ENCODE measurements at regions not wholly inside any gene's neighbourhood (a gene's known extent, or its start where the extent isn't known, plus 50 kb on each side); places are given as distances from the start of the nearest gene placed in this dataset.
"Not testable (repeated sequence)": the region's sequence is repeated elsewhere in the genome, so short reads cannot be mapped to it uniquely, and the experiment has no call there.

DNA sequence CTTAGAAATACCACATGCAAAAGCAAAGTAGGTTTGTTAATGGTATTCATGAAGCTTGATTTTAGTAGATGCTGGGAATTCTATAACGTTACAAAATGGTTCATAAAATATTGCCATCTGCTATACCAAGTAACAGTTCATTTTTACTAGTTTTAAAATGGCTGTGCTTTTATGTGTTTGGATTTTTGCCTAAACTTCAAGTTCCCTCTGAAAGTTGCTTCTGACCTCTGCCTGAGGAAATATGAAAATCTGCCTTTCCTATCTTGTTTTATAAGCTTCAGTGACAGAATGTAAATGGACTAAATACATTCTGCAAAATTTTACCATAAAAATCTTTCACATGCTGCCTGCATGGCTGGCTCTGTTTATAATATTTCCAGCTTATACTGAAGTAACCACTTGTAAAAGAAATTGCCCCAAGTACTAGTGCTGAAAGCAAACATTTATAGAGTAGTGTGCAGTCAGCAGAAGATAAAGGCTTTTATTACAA is 560.7 kb upstream of the ROBO2 start:
- no peak overlapping the region for H3K4me3 ChIP-seq (ENCODE audit: low read depth, low read length)
- DNase-seq (ENCODE audit: low read depth) = no peak

- DNase-seq (ENCODE audit: low read depth) = no peak
- H3K4me3 ChIP-seq (ENCODE audit: low read depth, low read length) = no peak overlapping the region
Observed at GRCh38 chr3:76482510-76482909, 557.4 kb upstream of the ROBO2 start.

GRCh38 chr3:76487446-76487845 is 552.5 kb upstream of the ROBO2 start:
- DNase-seq (ENCODE audit: low read depth) = no peak
- no peak overlapping the region for H3K4me3 ChIP-seq (ENCODE audit: low read depth, low read length)

- H3K4me3 ChIP-seq (ENCODE audit: low read depth, low read length) = no peak overlapping the region
- DNase-seq (ENCODE audit: low read depth) = no peak
Observed at GRCh38 chr3:76490064-76490463, 549.8 kb upstream of the ROBO2 start.

GRCh38 chr3:76495216-76495615 is 544.7 kb upstream of the ROBO2 start:
- no peak for DNase-seq (ENCODE audit: low read depth)
- no peak overlapping the region for H3K4me3 ChIP-seq (ENCODE audit: low read depth, low read length)

DNA sequence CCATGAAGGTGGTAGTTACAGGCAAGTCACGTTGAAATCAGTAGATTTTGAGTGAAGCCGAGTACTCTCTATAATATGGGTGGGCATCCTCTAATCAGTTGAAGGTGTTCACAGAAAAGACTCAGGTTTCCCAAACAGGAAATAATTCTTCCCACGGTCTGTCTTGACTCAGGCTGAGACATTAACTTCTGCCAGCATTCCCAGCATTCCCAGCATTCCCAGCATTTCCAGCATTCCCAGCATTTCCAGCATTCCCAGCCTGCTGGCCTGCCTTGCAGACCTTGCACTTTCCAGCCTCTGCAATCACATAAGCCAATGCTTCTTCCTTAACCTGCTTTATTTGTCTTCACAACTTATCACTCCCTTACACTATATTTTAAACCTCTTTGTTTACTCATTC is 542.3 kb upstream of the ROBO2 start:
- DNase-seq (ENCODE audit: low read depth) = no peak
- H3K4me3 ChIP-seq (ENCODE audit: low read depth, low read length) = no peak overlapping the region

DNA sequence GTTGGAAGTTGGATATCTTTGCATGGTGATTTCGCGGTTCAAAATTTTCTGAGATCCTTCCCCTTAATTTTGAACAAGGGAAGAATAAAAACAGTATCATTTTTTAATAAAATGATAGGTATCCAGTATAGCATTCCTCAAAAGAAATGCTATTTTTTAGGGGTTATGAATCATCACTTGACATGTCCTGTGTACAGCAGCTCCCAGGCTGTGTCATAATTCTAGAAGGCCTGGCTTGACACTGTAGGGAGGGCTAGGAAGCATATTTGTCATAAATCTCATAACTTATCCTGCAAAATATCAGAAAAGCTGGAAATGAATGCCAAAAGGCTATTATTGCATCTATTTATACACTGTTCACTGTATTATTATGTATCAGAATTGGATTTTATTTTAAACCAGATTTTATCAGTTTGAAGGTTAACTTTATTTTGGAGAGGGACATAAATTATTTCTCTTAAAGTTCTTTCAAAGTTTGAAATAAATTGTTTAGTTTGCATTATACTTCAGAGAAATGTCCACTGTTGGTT is 539.1 kb upstream of the ROBO2 start:
- no peak overlapping the region for H3K4me3 ChIP-seq (ENCODE audit: low read depth, low read length)
- no peak for DNase-seq (ENCODE audit: low read depth)

DNA sequence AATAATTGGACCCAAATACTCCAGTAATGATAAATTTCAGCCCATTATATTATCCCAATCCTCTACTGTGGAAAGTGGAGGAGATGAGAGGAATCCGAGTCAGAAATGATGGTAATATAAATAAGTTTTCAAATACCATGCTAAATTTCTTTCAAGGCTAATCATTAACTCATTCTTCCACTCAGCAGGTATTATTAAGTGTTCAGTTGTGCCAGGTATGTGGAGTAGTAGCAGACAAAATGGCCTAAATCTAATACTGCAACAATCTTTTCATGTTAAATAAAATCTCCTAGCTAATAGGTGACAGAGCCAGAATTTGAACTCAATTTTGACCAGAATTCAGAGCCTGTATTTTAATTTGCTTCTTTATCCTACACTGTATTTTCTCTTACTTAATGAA is 538.6 kb upstream of the ROBO2 start:
- no peak overlapping the region for H3K4me3 ChIP-seq (ENCODE audit: low read depth, low read length)
- no peak for DNase-seq (ENCODE audit: low read depth)

- H3K4me3 ChIP-seq (ENCODE audit: low read depth, low read length) = no peak overlapping the region
- no peak for DNase-seq (ENCODE audit: low read depth)
Observed at GRCh38 chr3:76502076-76502475, 537.8 kb upstream of the ROBO2 start.

DNA sequence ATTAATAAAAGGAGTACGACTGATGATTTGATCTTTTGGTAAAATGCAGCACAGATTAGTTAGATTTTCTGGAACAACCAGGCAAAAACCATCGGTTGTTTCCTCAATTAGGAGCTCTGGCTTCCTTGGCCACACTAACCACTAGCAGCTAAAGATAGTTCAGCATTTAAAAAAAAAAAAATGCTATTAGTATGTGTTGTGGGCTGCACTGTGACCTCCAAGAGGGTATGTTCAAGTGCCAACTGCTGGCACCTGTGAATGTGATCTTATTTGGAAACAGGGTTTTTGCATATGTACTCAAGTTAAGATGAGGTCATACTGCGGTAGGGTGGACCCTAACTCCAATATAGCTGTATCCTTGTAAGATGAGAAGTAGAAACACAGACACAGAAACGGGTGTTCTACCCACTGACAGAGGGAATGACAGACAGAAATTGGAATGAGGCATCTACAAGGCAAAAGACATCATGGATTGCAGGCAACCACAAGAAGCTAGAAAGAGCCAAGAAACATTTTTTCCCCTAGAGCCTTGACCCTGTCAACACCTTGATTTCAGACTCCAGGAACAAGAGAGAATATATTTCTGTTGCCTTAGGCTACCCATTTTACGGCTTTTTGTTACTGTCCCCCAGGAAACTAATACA is 534.6 kb upstream of the ROBO2 start:
- no peak overlapping the region for H3K4me3 ChIP-seq (ENCODE audit: low read depth, low read length)
- peak; percentile 70 for DNase-seq (ENCODE audit: low read depth)

GRCh38 chr3:76509179-76509830 is 530.6 kb upstream of the ROBO2 start:
- DNase-seq (ENCODE audit: low read depth) = no peak
- H3K4me3 ChIP-seq (ENCODE audit: low read depth, low read length) = no peak overlapping the region

GRCh38 chr3:76514836-76515235 is 525.1 kb upstream of the ROBO2 start:
- DNase-seq (ENCODE audit: low read depth) = peak; percentile 9
- no peak overlapping the region for H3K4me3 ChIP-seq (ENCODE audit: low read depth, low read length)

DNA sequence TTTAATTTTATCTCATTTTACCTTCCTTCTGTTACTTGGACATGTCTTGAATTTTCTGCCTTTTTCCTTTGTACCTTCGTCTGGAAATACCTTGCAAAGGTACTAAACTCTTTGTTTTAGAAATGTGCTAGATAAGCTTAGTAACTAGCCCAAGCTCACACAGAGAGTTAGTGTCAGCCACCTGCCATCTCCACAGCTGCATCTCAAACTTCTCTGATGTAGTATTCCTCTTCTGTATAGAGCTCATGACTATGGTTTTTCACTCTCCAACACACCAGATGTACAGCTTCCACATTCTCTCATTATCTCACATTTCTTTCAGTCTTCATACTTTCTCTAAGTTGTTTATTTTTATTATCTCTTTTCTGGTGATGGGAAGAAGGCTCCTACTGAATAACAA is 516.6 kb upstream of the ROBO2 start:
- DNase-seq (ENCODE audit: low read depth) = no peak
- no peak overlapping the region for H3K4me3 ChIP-seq (ENCODE audit: low read depth, low read length)

DNA sequence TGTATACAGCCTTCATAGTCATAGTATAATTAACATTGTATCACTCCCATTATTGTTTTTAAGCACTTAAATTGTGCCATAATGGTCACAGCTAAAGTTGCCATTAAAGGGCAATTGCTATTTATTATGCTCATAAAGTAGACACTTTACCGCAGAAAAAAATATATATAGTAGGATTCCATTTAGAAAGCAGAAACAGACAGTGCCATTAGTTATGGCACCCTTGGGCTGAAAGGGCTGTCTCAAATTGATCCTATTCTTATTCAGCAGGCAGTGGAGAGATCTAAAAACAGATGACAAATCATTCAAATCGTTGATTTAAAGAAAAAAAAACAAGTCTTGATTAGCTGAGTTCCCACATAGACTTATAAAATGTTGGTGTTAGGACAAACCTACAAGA is 514.2 kb upstream of the ROBO2 start:
- no peak overlapping the region for H3K4me3 ChIP-seq (ENCODE audit: low read depth, low read length)
- no peak for DNase-seq (ENCODE audit: low read depth)

DNA sequence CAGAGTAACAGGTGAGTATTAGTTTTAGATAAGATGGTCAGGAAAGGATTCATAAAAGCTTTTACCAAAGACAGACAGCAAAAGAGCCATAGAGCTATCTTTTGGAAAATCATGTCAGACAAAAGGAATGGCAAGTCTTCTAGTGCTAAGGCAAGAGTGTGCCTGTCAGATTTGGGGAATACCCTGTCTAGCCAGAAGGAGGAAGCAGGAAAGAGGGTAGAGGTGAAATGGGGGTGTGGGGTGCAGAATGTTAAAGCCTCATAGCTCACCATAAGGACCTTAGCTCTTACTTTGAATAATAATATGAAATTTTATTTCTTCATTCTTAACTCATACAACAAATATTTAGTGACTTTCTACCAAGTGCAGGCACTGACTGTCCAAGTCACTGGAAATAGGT is 512.1 kb upstream of the ROBO2 start:
- DNase-seq (ENCODE audit: low read depth) = no peak
- H3K4me3 ChIP-seq (ENCODE audit: low read depth, low read length) = no peak overlapping the region

- DNase-seq (ENCODE audit: low read depth) = no peak
- no peak overlapping the region for H3K4me3 ChIP-seq (ENCODE audit: low read depth, low read length)
Observed at GRCh38 chr3:76532158-76532822, 507.6 kb upstream of the ROBO2 start.

DNA sequence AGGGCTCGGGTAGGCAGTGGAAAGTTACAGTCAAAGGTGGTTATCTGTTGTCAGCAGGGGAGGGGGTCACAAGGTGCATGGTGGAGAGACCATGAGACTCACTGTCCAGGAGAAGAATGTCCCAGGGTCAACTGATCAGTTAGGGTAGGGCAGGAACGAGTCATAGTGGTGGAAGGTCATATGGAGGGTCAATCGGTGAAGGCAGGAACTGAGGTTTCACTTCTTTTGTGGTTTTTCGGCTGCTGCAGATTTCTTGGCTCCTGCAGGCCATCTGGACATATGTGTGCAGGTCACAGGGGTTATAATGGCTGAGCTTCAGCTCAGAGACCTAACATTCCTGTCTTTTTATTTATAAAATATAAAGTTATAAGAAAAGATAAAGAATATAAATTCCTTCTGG is 506.2 kb upstream of the ROBO2 start:
- not testable (repeated sequence) for H3K4me3 ChIP-seq (ENCODE audit: low read depth, low read length); DNase-seq (ENCODE audit: low read depth)

DNA sequence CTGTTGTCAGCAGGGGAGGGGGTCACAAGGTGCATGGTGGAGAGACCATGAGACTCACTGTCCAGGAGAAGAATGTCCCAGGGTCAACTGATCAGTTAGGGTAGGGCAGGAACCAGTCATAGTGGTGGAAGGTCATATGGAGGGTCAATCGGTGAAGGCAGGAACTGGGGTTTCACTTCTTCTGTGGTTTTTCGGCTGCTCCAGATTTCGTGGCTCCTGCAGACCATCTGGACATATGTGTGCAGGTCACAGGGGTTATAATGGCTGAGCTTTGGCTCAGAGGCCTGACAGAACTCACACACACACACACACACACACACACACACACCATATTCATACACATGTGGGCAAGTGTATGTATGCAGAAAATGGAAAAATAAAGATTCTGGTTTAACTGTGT is 502.0 kb upstream of the ROBO2 start:
- H3K4me3 ChIP-seq (ENCODE audit: low read depth, low read length); DNase-seq (ENCODE audit: low read depth): not testable (repeated sequence)

- DNase-seq (ENCODE audit: low read depth) = no peak
Observed at GRCh38 chr3:76547674-76548073, 492.2 kb upstream of the ROBO2 start.

DNA sequence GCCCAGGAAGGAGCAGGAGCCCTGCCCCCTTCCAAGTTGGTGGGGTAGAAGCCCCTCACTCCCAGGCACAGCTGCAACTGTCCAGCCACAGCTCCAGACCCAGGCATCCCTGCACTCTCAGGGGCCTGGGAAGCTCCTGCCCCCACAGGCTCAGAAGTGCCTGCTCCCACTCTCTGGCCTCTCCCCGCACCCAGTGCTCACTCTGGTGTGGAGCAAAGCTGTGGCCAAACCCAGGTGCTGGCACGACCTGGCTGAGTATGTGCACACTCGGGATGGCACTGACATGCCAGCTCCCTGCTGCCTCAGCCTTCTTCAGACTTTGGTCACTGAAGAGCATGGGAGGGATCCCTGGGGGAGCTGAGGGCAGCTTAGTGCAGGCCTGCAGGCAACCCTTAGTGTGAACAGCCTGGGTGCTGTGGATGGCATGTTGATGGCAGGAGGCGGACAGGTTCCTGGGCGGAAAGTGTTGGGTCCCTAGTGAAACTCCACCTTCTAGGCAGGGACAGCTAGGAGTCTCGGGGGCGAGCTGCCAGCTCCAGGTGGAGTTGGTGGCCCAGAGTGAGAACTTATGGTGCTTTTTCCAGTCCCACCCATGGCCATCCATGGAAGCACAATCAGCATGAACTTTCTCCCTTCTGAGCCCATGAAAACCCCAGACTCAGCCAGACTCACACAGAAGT is 489.2 kb upstream of the ROBO2 start:
- H3K4me3 ChIP-seq (ENCODE audit: low read depth, low read length) = no peak overlapping the region
- no peak for DNase-seq (ENCODE audit: low read depth)

More at GRCh38 chr3:76547674-76548073, 492.2 kb upstream of the ROBO2 start:
- H3K4me3 ChIP-seq (ENCODE audit: low read depth, low read length) = no peak overlapping the region

Data from skeletal muscle cell (primary cell).